HK-2 (cell line): ENCODE measurements at regions not wholly inside any gene's neighbourhood (a gene's known extent, or its start where the extent isn't known, plus 50 kb on each side); places are given as distances from the start of the nearest gene placed in this dataset.

Source experiments
- DNase-seq: peaks from one replicate; pipeline ENCODE4 v3.0.0-alpha.2; 2018; ENCODE audit not compliant: unreplicated experiment

GRCh38 chr16:31701734-31702133, 171.9 kb upstream of the ZNF267 start:
- no peak for DNase-seq

- no peak for DNase-seq
Observed at GRCh38 chr16:31702796-31703195, 170.8 kb upstream of the ZNF267 start.

DNA sequence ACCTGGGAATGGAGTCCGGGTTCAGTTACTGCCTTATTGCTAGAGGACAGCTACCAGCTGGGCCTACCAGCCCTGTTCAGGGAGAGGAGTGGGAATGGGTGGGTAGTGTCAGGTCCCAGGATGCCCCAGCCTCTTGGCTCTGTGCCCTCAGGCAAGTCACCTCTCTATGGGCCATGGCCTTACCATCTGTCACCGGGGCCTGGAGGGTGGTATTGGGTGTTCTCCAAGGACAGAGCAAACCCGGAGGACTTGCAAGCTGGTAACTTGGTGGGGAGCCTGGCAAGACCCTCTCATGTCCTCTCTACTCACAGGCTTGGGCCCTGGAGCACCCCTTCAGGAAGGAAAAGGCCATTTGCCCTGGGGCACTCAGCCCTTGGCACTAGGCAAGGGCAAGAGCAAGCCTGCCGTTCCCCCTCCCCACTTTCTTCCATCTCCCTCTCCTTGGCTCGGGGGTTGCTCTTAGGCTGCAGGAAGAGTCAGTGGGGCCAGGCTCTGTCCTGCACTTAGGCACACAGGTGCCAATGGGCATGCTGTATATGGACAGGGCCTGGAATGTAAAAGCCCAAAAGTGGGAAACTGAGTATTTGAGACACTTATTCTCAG, 170.0 kb upstream of the ZNF267 start:
- no peak for DNase-seq

DNA sequence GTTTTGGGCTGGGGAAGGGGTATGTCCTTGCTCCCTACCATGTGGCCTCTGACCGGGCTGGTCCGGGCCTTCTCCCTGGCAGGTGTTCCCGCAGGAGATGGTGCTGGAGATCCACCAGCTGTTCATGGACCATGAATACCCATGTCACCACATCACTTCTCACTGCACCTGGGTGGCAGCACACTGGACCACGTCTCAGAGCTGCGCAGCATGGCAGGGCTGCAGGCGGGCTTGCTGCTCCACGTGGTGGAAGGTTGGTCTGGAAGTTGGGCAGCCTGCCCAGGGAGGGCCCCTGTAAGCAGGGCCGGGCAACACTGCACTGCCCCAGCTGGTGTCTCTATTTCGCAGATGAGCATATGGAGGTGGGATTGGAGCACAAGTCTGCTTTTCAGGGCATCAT, 169.5 kb upstream of the ZNF267 start:
- no peak for DNase-seq

DNA sequence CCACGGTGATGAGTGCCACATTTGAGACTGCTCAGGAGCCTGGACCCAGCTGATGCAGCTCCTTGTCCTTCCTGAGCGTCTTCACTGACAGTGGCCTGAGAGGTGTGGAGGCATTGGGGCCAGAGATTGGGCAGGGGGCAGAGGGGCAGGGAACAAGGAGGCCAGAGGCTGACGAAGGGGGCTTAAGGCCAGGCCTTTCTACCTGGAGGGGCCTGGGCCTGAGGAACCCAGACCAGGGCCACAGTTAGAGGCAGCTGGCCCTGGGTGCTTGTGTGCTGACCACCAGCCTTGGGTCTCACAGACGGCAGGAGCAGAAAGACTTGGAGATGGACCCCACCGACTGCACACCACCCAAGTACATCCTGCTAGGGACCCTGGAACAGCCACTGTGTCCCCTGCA, 168.2 kb upstream of the ZNF267 start:
- DNase-seq: no peak

DNA sequence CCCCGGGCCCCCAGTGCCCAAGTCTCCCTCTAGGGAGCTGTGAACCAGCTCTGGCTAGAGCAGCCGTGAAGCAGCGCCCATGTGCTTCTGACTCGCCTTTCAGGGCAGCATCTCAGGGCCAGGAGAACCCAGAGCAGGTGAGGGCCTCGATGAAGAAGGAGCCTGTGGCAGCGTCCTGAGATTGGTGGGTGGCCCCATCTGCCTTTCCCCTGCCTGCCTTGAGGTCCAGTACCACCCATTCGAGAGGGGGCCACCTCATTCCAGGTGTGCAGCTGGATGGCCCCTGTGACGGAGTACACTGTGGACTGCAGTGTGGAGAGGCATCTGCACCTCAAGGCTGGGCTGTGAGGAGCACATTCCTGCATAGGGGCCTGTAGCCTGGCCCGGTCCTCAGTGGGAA, 167.3 kb upstream of the ZNF267 start:
- no peak for DNase-seq

DNA sequence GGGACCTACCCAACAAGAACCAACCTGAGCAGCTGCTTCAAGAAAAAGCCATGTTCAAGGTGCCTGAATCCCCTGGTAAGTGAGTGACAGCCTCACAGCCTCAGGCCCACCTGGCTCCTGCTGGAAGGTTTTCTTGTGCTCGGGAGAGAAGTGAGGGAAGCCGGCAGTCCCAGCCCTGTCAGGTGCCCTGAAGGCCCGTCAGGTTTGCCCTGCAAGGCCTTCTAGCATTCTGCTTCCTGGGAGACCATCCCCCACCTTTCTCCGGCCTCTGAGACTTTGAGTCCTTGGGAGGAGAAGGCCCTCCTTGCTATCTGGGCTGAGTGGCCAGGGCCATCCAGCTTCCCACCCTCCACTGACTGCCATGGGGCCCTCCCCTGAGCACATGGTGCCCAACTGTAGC, 166.7 kb upstream of the ZNF267 start:
- DNase-seq: no peak

GRCh38 chr16:31707743-31708335, 165.8 kb upstream of the ZNF267 start:
- DNase-seq: no peak

DNA sequence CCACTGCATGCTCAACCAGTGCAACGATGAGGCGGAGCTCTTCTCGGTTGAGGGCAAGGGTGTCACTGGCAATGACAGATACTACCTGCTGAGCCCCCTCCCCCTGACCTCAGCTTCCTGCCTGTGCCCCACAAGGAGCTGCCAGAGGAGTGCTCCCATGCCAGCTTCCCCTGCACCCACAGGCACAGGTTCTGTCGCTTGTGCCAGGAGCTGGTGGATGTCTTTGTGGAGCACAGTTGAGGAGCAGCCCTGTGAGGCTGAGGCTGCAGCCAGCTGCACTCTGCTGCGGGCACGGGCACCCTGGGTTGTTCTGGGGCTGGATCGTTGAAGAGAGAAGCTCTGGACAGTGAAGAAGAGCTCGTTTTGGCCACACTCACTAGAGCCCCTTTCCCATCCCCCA, 165.3 kb upstream of the ZNF267 start:
- no peak for DNase-seq

DNA sequence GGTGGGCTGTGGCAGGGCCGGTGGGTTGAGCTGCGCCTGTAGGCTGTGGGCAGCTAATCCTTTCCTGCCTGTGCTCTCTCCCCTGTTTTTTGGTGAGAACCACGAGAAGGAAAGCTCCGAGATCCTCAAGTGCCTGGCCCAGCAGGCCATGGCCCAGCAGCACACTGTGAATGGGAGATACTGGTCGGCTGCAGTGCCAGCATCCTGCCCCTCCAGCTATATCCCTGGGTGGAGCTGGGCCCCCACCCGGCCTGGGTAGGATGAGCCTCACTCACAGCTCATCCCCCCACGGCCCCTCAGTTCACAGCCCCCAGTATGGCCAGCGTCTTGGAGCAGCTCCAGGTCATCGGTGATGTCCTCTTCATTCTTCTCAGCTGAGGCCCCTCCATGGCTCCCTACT, 164.4 kb upstream of the ZNF267 start:
- DNase-seq: no peak

GRCh38 chr16:31710134-31710533, 163.5 kb upstream of the ZNF267 start:
- no peak for DNase-seq

GRCh38 chr16:31710880-31711279, 162.7 kb upstream of the ZNF267 start:
- DNase-seq: no peak

GRCh38 chr16:31711344-31711845, 162.2 kb upstream of the ZNF267 start:
- DNase-seq: no peak

GRCh38 chr16:31712064-31712540, 161.5 kb upstream of the ZNF267 start:
- DNase-seq: no peak

DNA sequence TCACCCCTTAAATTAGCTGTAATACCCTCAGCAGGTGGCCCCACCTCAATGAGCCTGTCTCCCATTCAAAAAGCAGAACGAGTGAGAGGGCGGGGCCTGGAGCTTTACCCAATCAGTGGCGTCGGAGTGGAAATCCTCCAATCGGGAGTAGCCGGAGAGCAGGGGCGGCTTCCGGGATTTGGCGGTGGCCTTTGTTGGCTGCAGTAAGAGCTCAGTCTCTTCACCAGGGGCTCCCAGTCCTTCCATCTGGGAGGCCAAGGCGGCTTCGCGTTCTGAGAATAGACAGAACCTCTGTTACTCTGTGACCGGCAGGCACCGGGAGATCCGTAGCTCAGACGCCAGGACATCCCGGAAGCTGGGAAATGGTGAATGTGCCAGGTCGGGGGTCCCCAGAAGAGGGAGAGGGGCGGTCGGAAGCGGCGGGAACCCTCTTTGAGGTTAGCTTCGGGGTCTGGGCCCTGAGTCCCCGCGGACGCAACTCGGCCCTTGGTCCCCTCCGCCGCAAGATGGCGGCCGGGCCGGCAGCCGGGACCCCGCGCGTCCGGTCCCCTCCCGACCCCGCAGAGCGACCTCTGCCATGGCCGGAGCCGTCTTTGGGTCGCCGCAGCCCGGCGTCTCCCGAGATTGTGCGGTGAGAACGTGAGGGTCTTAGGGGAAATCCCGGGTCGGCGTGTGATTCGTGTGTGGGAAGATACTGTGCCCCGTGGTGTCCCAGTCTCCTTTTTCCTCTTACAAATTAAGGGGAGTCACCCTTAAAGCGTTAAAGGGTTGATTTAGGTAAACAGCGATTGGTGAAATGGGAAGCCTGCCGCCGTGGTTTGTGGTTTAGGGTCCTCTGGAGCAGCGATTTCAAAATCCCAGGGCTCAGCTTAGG, 160.3 kb upstream of the ZNF267 start:
- DNase-seq: peak; percentile 86

GRCh38 chr16:31713945-31714902, 159.4 kb upstream of the ZNF267 start:
- no peak for DNase-seq

DNA sequence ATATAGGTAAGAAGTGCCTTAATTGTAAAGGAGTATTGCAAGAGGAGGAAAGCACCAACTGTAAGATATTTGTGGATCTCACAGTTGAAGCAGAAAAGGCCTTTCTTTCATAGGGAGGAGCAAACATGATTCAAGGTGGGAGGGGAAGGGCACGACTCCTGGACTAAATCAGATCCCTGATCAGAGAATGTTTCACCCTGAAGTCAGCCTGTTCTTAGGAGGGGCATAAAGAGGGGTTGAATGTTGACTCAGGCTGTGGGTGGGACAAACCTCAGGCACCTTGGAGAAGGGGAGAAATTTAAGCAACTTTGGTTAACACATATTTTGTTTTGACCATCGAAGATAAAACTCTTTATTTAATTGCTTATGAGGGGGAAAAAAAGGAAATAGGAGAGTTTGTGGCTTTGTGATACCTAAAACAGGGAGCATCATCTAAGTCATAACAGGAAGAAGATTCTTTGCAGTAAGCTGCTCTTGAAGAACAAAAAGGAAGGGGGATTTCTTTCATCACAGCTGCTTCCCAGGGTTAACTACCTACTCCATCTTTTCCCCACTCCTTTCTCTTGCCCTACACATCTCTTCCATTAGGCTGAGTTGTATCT, 158.6 kb upstream of the ZNF267 start:
- DNase-seq: no peak

DNA sequence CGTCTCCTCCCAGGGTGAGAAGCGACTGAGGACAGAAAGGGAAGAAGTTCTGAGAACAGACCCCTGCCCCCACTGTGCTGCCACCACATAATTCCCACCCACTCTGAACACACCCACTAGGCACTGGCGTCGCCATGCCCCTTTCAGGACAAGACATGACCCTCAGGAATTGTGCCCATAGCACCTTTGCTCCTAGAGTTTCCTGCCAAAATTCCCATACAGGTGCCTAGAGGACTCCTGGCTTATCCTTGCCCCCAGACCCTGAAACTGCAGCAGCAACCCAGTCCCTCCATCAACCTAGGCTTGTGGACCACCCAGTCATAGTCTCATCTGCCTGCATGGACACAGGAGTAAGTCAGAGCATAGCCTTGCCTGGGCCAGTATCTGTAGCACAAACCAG, 157.7 kb upstream of the ZNF267 start:
- DNase-seq: no peak

DNA sequence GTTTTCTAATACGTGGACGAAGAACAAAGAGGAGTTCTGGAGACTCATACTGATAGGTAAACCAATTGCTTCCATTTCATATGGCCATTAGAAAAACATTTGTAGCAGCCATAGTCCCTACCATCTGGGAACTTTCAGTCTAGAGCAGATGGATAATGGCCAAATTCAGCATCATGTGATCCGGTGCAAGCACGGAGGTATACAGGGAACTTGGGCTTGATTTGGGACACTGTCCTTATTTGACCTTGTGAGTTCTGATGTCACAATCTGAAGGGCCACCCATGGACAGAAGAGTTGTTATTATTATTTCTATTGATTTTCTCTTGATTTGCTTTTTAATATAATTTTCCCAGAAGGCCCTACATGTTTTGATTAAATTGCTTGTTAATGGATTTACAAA, 154.6 kb upstream of the ZNF267 start:
- DNase-seq: no peak

DNA sequence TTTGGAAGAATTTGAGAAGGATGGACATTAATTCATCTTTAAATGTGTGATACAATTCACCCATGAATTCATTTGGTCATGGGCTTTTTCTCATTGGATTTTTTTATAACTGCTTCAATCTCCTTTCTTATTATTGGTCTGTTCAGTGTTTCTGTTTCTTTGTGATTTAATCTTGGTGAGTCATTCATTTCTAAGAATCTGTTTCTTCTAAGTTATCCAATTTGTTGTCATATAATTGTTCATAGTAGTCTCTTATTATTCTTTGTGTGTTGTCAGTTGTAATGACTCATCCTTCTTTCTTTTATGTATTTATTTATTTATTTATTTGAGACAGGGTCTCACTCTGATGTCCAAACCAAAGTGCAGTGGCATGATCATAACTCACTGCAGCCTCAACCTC, 146.1 kb upstream of the ZNF267 start:
- DNase-seq: no peak

DNA sequence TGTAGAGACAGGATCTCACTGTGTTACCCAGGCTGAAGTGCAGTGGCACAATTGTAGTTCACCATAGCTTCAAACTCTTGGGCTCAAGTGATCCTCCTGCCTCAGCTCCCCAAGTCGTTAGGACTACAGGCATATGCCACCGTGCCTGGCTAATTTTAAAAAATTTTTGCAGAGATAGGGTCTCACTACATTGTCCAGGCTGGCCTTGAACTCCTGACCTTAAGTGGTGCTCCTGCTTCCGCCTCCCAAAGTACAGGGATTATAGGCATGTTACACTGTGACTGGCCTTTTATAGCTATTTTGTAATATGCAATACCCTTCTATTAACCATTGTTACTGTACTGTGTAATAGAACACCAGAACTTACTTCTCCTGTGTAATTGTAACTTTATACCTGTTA, 139.3 kb upstream of the ZNF267 start:
- no peak for DNase-seq
